Spinal cord (tissue), 9 donors: ENCODE measurements at regions not wholly inside any gene's neighbourhood (a gene's known extent, or its start where the extent isn't known, plus 50 kb on each side); places are given as distances from the start of the nearest gene placed in this dataset.
"Not testable (repeated sequence)": the region's sequence is repeated elsewhere in the genome, so short reads cannot be mapped to it uniquely, and the experiment has no call there.

ENCODE experiments used
- DNase-seq, 6 donors: peaks; one replicate each; pipeline versions ENCODE4 v3.0.0 to v3.0.0-alpha.2; 2013 to 2015; ENCODE audit warnings: low spot score in 6 of 6, low read depth in 4 of 6
- H3K27ac ChIP-seq: one replicate; pipeline ENCODE4 v1.5.1; 2013; ENCODE audit warnings: low read depth, low read length, control low read depth
- H3K27me3 ChIP-seq: one replicate; pipeline ENCODE4 v1.6.1; 2013; ENCODE audit warnings: low read length; ENCODE audit not compliant: control insufficient read depth, insufficient read depth
- H3K36me3 ChIP-seq: one replicate; pipeline ENCODE4 v1.6.1; 2013; ENCODE audit warnings: low read length; ENCODE audit not compliant: control insufficient read depth, insufficient read depth
- H3K4me1 ChIP-seq: one replicate; pipeline ENCODE4 v1.6.1; 2013; ENCODE audit warnings: low read length; ENCODE audit not compliant: control insufficient read depth, insufficient read depth
- H3K4me3 ChIP-seq: one replicate; pipeline ENCODE4 v1.5.1; 2013; ENCODE audit warnings: low read depth, low read length, control low read depth
- H3K9me3 ChIP-seq: one replicate; pipeline ENCODE4 v1.6.1; 2013; ENCODE audit warnings: low read length; ENCODE audit not compliant: control insufficient read depth, insufficient read depth
- WGBS: methylation state at CpG from one replicate; pipeline ENCODE4 v1.1.5; 2013; ENCODE audit warnings: missing lambda C conversion rate; ENCODE audit not compliant: insufficient coverage; 5-methylcytosine and 5-hydroxymethylcytosine counted together
- donor health status: healthy.

- WGBS: 60% methylated on average over 2 of the region's 5 CpGs
- Histone ChIP-seq H3K4me1 (peaks cover 8% of the 10 kb centered on the region), H3K4me3 (no peak overlapping the region), H3K9me3 (no peaks in the 10 kb centered on the region), H3K36me3 (no peaks in the 10 kb centered on the region), H3K27ac (no peak overlapping the region), H3K27me3 (peaks cover 16% of the 10 kb centered on the region)
- DNase-seq: no peak
Measured at GRCh38 chr16:86350289-86350688, 160.0 kb upstream of the FOXF1 start.

- no peak for DNase-seq
- no peak overlapping the region for H3K4me3 ChIP-seq
- H3K4me1 ChIP-seq: peaks cover 8% of the 10 kb centered on the region
- H3K27me3 ChIP-seq: peaks cover 16% of the 10 kb centered on the region
- no peaks in the 10 kb centered on the region for H3K9me3 ChIP-seq
- no peak overlapping the region for H3K27ac ChIP-seq
- no peaks in the 10 kb centered on the region for H3K36me3 ChIP-seq
- 82% methylated on average over 15 of the region's 20 CpGs for WGBS
Measured at GRCh38 chr16:86351041-86351784, 159.1 kb upstream of the FOXF1 start.

GRCh38 chr16:86351785-86352139 is 158.6 kb upstream of the FOXF1 start:
- 77% methylated on average over 8 of the region's 10 CpGs for WGBS
- not testable (repeated sequence) for H3K9me3 ChIP-seq, H3K36me3 ChIP-seq, H3K4me3 ChIP-seq, H3K27ac ChIP-seq, H3K4me1 ChIP-seq, DNase-seq
- peaks cover 16% of the 10 kb centered on the region for H3K27me3 ChIP-seq

- Histone ChIP-seq H3K27ac (no peak overlapping the region), H3K4me3 (no peak overlapping the region), H3K36me3 (no peaks in the 10 kb centered on the region), H3K4me1 (peaks cover 8% of the 10 kb centered on the region), H3K27me3 (peaks cover 20% of the 10 kb centered on the region), H3K9me3 (no peaks in the 10 kb centered on the region)
- no peak for DNase-seq
- 54% methylated on average over 7 of the region's 11 CpGs for WGBS
Measured at GRCh38 chr16:86353148-86353547, 157.2 kb upstream of the FOXF1 start.

GRCh38 chr16:86353948-86354347 is 156.4 kb upstream of the FOXF1 start:
- WGBS: 42% methylated on average over 9 of the region's 9 CpGs

GRCh38 chr16:86354641-86355513 is 155.4 kb upstream of the FOXF1 start:
- DNase-seq: no peak
- Histone ChIP-seq H3K4me1 (peaks cover 8% of the 10 kb centered on the region), H3K27me3 (peaks cover 17% of the 10 kb centered on the region), H3K9me3 (no peaks in the 10 kb centered on the region), H3K4me3 (no peak overlapping the region), H3K27ac (no peak overlapping the region), H3K36me3 (no peaks in the 10 kb centered on the region)
- 85% methylated on average over 5 of the region's 7 CpGs for WGBS

More at GRCh38 chr16:86353948-86354347, 156.4 kb upstream of the FOXF1 start:
- no peak for DNase-seq
- Histone ChIP-seq H3K4me1 (peaks cover 8% of the 10 kb centered on the region), H3K27me3 (peaks cover 19% of the 10 kb centered on the region), H3K36me3 (no peaks in the 10 kb centered on the region), H3K9me3 (no peaks in the 10 kb centered on the region), H3K4me3 (no peak overlapping the region), H3K27ac (no peak overlapping the region)

- Histone ChIP-seq H3K4me1 (peaks cover 8% of the 10 kb centered on the region), H3K36me3 (no peaks in the 10 kb centered on the region), H3K9me3 (no peaks in the 10 kb centered on the region), H3K27me3 (peaks cover 18% of the 10 kb centered on the region), H3K27ac (no peak overlapping the region), H3K4me3 (no peak overlapping the region)
- WGBS: 89% methylated on average over 5 of the region's 5 CpGs
- no peak for DNase-seq
Measured at GRCh38 chr16:86355531-86355930, 154.8 kb upstream of the FOXF1 start.

- Histone ChIP-seq H3K27ac (no peak overlapping the region), H3K27me3 (peaks cover 15% of the 10 kb centered on the region), H3K4me3 (no peak overlapping the region), H3K4me1 (peaks cover 8% of the 10 kb centered on the region), H3K36me3 (no peaks in the 10 kb centered on the region), H3K9me3 (no peaks in the 10 kb centered on the region)
- DNase-seq: no peak
- WGBS: 100% methylated on average over 3 of the region's 3 CpGs
Measured at GRCh38 chr16:86355951-86356350, 154.4 kb upstream of the FOXF1 start.

GRCh38 chr16:86356804-86357203 is 153.5 kb upstream of the FOXF1 start:
- no peak overlapping the region for H3K4me3 ChIP-seq
- H3K36me3 ChIP-seq: no peaks in the 10 kb centered on the region
- no peaks in the 10 kb centered on the region for H3K9me3 ChIP-seq
- peaks cover 12% of the 10 kb centered on the region for H3K27me3 ChIP-seq
- H3K4me1 ChIP-seq: peaks cover 8% of the 10 kb centered on the region
- WGBS: 100% methylated on average over 5 of the region's 7 CpGs
- H3K27ac ChIP-seq: no peak overlapping the region
- DNase-seq: no peak

- Histone ChIP-seq H3K36me3 (no peaks in the 10 kb centered on the region), H3K27me3 (peaks cover 9% of the 10 kb centered on the region), H3K27ac (no peak overlapping the region), H3K4me1 (peaks cover 8% of the 10 kb centered on the region), H3K4me3 (no peak overlapping the region), H3K9me3 (no peaks in the 10 kb centered on the region)
- DNase-seq: no peak
- 94% methylated on average over 5 of the region's 6 CpGs for WGBS
Measured at GRCh38 chr16:86357303-86357702, 153.0 kb upstream of the FOXF1 start.
